ENCODE measurements at regions not wholly inside any gene's neighbourhood (a gene's known extent, or its start where the extent isn't known, plus 50 kb on each side); places are given as distances from the start of the nearest gene placed in this dataset.

GRCh38 chr7:123401295-123401694, 133.1 kb downstream of the IQUB start:
- no peak for TF ChIP-seq CTCF (IDR thresholded peaks at IDR 0.05; ENCODE audit: extremely low read depth, low read depth, low read length)
- Histone ChIP-seq H3K27me3 (ENCODE audit: insufficient read depth, low read length) (no peaks in the 10 kb centered on the region), H3K27ac (ENCODE audit: low read depth, low read length) (no peak overlapping the region), H3K36me3 (ENCODE audit: insufficient read depth, low read length) (no peaks in the 10 kb centered on the region), H3K79me2 (ENCODE audit: insufficient read depth, low read length) (no peaks in the 10 kb centered on the region), H3K4me2 (ENCODE audit: insufficient read depth, low read length) (no peak overlapping the region), H3K4me1 (ENCODE audit: insufficient read depth, low read length) (no peaks in the 10 kb centered on the region), H2AFZ (ENCODE audit: low read length) (no peak overlapping the region), H3K4me3 (ENCODE audit: insufficient read depth, low read length) (no peak overlapping the region), H4K20me1 (ENCODE audit: insufficient read depth, low read length) (no peaks in the 10 kb centered on the region), H3K9me3 (ENCODE audit: low read depth, low read length) (no peaks in the 10 kb centered on the region)
- no peak for DNase-seq (ENCODE audit: insufficient read length, low spot score, missing footprints)

GRCh38 chr7:123400196-123400595, 134.2 kb downstream of the IQUB start:
- Histone ChIP-seq H3K27ac (ENCODE audit: low read depth, low read length) (no peak overlapping the region), H3K9me3 (ENCODE audit: low read depth, low read length) (no peaks in the 10 kb centered on the region), H3K4me2 (ENCODE audit: insufficient read depth, low read length) (no peak overlapping the region), H3K4me3 (ENCODE audit: insufficient read depth, low read length) (no peak overlapping the region), H3K4me1 (ENCODE audit: insufficient read depth, low read length) (no peaks in the 10 kb centered on the region), H3K27me3 (ENCODE audit: insufficient read depth, low read length) (no peaks in the 10 kb centered on the region), H3K79me2 (ENCODE audit: insufficient read depth, low read length) (no peaks in the 10 kb centered on the region), H4K20me1 (ENCODE audit: insufficient read depth, low read length) (no peaks in the 10 kb centered on the region), H3K36me3 (ENCODE audit: insufficient read depth, low read length) (no peaks in the 10 kb centered on the region), H2AFZ (ENCODE audit: low read length) (no peak overlapping the region)
- TF ChIP-seq CTCF (IDR thresholded peaks at IDR 0.05; ENCODE audit: extremely low read depth, low read depth, low read length) = no peak
- no peak for DNase-seq (ENCODE audit: insufficient read length, low spot score, missing footprints)

GRCh38 chr7:123398921-123399320, 135.5 kb downstream of the IQUB start:
- Histone ChIP-seq H3K27ac (ENCODE audit: low read depth, low read length) (no peak overlapping the region), H2AFZ (ENCODE audit: low read length) (no peak overlapping the region), H3K9me3 (ENCODE audit: low read depth, low read length) (no peaks in the 10 kb centered on the region), H4K20me1 (ENCODE audit: insufficient read depth, low read length) (no peaks in the 10 kb centered on the region), H3K4me1 (ENCODE audit: insufficient read depth, low read length) (no peaks in the 10 kb centered on the region), H3K4me3 (ENCODE audit: insufficient read depth, low read length) (no peak overlapping the region), H3K79me2 (ENCODE audit: insufficient read depth, low read length) (no peaks in the 10 kb centered on the region), H3K27me3 (ENCODE audit: insufficient read depth, low read length) (no peaks in the 10 kb centered on the region), H3K36me3 (ENCODE audit: insufficient read depth, low read length) (no peaks in the 10 kb centered on the region), H3K4me2 (ENCODE audit: insufficient read depth, low read length) (no peak overlapping the region)
- TF ChIP-seq CTCF (IDR thresholded peaks at IDR 0.05; ENCODE audit: extremely low read depth, low read depth, low read length) = no peak
- no peak for DNase-seq (ENCODE audit: insufficient read length, low spot score, missing footprints)

GRCh38 chr7:123397746-123398338, 136.6 kb downstream of the IQUB start:
- Histone ChIP-seq H3K27me3 (ENCODE audit: insufficient read depth, low read length) (no peaks in the 10 kb centered on the region), H3K79me2 (ENCODE audit: insufficient read depth, low read length) (no peaks in the 10 kb centered on the region), H3K9me3 (ENCODE audit: low read depth, low read length) (no peaks in the 10 kb centered on the region), H2AFZ (ENCODE audit: low read length) (no peak overlapping the region), H4K20me1 (ENCODE audit: insufficient read depth, low read length) (no peaks in the 10 kb centered on the region), H3K4me3 (ENCODE audit: insufficient read depth, low read length) (no peak overlapping the region), H3K27ac (ENCODE audit: low read depth, low read length) (no peak overlapping the region), H3K4me1 (ENCODE audit: insufficient read depth, low read length) (no peaks in the 10 kb centered on the region), H3K36me3 (ENCODE audit: insufficient read depth, low read length) (no peaks in the 10 kb centered on the region), H3K4me2 (ENCODE audit: insufficient read depth, low read length) (no peak overlapping the region)
- TF ChIP-seq CTCF (IDR thresholded peaks at IDR 0.05; ENCODE audit: extremely low read depth, low read depth, low read length) = no peak
- no peak for DNase-seq (ENCODE audit: insufficient read length, low spot score, missing footprints)
